GF-D8 (cell line): ENCODE measurements at regions not wholly inside any gene's neighbourhood (a gene's known extent, or its start where the extent isn't known, plus 50 kb on each side); places are given as distances from the start of the nearest gene placed in this dataset.

ENCODE experiments used
- DNase-seq: peaks from one replicate; lab custom pipeline; 2025; lab: John Stamatoyannopoulos, UW

DNA sequence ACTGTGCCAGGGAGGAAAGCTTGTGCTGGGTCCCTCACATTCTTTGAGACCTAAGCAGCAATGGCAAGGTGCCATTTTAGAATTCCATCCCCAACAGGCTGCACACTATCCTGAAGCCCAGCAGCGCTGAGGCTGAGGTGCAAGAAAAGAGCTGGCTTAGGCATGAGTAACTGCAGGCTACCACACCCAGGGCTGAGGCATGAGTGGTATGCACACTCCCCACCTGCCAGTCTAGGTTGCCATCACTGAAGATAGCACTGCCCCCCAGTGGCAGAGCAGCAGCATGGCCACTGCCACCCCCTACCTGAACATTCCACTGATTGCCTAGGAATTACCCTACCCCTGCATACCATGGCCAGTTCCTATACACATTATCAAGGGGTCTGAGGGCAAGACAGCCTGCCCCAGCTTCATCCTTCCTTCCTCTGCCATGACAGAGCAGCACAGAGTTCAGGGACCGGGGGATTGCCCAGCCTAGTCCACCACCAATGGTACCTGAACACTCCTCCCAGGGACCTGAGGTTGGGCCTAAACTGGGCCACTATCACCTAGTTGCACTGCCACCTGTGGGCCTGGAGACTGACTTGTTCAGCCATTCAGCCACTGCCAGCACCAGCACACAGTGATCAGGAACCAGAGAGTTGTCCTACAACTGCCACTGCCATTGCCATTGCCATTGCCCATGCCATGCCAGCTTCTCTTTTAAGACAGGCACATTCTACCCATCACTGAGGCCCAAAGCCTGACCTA is 129.8 kb downstream of the SATB1 start:
- no peak for DNase-seq

DNA sequence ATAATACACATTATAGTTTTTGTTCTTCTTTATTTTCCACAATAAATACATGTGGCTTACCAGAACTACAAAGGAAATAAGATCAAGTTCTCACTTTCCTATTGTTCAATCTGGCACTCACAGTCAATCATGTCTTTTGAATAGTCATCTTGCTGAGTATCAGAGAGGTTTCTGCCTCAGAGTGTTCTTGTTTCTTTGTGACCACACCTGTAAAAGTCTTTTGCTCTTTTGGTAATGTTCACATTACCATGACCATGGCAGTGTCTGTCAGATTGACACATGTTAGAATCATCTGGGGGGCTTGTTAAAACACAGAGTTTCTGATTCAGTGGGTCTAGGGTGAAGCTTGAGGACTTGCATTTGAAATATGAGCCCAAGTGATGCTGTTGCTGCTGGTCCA is 135.0 kb downstream of the SATB1 start:
- DNase-seq: no peak

DNA sequence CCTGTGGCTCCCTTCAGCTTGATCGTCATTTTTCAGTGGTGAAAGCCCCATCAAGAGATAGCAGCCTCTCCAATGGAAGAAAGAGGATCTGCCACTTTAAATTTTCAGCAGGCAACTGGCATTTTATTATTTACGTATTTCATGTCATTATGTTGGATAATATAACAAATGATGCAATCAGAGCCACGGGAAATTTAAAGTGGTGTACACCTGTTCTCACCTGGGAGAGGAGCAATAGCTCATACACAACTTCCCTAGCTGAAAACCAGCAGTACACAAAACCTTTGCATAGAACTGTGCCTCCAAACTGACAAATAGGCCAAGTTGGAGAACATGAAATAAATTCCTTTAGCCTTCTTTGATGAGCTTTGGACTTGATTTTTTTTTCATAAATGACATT is 136.9 kb downstream of the SATB1 start:
- no peak for DNase-seq

DNA sequence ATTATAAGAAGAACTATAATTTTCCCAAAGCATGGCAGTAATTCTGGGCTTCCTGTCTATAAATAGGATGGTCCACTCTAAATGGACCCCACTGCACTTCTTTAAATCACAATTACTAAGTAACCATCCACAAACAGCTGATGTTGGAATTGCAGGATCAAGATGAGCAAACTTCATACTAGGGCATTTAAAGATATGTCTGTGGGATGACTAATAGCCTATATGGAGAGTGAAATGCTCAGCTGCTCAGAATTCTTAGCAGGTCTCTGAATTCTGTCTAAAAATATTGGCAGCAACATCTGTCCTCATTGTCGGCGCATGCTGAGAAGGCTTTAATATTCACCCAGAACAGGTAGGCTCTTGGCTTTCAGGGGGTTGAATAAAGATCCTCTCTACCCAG is 140.4 kb downstream of the SATB1 start:
- DNase-seq: no peak

DNA sequence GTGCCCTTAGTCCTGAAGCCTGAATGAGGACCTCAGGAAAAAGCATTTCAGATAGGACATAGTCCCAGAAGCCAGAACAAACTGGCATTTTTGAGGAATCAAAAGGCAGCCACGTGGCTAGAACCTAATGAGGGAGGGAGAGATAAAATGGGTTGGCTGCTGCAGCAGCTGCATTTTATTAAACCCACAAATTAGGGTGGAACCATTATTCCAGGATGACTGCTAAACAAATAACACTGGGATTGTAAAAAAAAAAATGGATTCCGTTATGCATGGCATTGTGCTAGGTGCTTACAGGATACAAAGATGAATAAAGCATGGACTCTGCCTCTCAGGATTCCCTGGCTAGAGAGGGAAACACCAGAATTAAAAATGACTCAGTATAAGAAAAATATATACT is 141.5 kb downstream of the SATB1 start:
- no peak for DNase-seq

DNA sequence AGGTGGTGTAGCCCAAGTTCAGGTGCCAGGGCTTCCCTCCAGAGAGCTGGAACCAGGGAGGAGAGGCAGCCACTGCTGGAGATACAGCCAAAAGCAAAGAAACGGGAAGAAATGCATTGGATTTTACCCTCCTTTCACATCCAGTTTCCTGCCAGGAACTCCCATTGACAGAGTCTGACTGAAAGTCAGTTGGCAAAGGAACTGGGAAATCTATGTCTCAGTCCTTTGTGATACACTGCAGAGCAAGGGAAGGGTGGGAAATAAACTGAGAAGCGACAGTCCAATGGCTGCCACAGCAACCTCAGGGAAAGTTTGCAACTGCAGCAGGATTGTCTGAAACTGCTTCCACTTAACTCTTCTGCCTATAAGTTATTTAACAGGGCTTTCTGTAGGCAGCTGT is 142.6 kb downstream of the SATB1 start:
- no peak for DNase-seq

DNA sequence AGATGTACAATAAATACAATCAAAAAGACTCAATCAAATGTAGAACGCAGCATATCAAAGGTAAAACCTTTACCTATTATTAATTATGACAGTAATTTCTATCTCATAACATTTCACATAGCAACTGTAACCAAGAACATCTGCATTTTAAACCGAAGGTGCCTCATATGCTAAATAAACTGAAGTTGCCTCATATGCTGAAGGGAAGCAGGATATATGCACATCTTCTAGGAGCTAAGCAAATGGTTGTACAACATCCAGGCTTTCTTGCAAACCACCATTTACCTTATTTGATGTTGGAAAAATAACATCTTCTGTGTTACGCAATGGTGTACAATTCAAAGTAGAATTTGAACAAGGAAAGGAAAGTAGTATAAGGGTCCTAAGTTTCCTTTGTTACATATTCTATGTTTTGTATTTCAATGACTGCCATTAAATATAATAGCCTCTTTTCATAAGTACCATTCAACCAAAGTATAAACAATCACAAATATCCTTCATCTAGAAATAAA is 145.9 kb downstream of the SATB1 start:
- no peak for DNase-seq

DNA sequence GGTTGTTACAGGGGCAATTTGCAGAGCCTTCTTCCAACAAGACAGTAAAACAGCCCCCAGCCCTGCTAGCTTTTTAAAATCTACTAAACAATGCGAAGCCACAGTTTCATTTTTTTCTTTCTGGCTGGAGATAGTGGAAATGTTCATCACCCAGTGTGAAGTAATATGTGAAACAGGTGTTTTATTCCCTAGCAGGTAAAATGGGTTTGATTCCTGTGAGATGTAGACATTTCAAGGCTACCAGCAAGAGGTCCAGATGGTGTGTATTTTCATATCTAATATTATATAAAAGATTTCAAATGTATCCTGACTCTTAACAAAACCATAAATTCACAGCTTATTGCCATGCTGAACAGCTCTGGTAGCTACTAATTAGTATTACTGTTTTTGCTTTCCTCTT is 160.3 kb downstream of the SATB1 start:
- no peak for DNase-seq

DNA sequence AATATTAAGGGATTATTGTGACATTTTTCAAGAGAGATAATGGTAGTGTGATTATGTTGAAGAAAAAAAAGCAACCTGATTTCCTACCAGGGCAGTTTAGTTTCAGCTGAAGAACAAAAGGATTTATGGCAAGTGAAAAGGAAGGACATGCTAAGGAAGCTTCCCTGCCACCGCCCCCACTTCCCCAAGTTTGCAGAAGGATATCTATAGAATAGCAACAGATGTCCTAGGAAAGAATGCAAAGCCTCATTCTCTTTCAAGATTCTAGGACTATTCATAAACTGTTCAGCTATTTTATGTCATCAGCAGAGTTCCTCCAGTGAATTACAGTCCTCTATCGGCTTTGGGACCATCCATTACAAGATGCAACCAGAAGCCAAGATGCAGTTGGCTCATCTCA is 160.8 kb downstream of the SATB1 start:
- DNase-seq: no peak

DNA sequence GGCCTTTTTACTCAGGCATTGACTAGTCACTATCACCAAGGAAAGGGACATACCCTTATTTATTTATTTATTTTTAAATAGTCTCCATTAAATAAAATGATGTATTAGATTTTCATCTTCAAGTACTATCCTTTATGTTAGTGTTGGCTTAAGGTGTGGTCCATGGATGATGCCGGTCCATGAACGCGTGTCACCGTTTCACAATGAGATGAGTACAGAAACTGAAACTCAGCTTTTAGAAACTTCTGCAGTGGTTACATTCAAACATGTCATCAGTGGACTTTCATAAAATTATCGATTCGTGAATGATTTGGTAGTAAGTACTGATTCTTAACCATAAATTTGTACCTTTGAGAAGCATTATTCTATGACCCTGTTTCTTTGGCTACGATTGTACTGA is 166.6 kb downstream of the SATB1 start:
- no peak for DNase-seq

DNA sequence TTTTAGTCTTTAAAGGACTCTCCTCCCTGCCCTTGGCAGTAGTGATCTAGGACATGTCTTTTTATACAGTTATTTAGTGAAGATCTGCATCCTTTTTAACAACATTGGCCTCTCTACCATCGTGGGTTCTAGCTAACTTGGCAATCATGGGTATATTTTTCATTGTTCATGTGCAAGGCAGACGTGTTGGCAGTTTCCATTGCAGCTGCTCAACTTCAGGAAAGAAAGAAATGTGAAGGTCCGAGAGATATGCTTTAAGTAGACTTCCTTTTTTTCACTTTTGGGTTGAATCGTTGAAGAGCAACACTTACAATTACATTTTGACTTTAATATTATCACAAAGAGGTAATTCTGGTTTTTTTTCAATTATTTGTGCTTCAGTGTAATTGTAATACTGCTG is 172.6 kb downstream of the SATB1 start:
- no peak for DNase-seq

DNA sequence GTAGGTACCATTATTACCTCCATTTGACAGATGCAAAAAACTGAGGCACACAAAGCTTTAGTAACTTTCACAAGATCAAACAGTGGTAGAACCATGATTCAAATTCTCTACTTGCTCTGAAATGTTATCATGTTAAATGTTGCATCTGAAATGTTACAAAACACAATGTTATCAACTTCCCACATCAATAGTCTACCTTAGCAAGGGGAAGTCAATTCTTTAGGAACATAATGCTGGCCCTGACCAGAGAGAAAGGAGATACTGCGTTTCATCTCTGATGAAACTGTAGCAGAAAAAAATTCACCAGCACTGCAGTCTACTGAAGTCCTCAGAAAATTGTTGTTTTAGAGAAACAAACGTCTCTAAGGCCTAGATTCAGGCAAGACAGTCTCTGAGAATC is 174.1 kb downstream of the SATB1 start:
- no peak for DNase-seq

DNA sequence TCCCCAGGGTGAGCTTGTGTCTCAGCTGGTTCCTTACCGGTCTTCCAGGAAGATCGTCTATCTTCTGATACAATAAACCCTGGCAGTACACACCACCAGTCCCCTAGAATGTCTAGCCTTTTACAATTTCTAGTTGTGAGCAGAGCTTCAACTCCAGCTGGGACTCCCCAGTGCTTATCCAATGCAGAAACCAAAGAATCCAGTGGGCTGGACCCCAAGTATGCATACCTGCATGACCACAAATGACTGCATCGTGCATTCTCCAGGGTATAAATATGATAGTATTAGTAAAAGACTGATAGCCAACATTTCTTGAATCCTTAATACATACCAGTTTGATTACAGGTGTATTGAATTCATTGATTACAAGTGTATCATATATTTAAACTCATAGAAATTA is 176.0 kb downstream of the SATB1 start:
- no peak for DNase-seq

DNA sequence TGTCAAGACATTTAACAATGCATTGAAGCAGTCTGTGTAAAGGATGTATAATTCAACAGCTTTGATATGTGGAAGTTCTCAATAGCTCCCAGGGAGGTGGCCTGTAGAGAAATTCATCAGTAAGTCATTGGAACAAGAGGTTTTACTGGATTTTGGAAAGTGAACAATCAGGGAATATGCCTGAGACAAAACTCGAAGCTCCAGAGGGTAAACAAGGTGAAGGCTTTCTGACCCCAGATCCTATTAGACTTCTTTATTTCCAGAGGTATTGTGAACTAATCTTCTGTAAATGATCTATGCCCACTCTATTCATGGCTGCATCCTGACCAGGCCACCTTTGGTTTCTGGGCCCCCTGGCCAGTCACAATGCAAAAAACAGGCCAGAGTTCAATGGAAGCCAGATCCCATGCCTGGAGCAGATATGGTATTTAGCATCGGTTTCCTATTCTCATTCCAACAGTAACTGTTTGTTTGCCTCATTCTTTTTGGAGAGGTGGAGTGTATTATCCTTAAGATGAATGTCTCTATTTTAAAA is 177.3 kb downstream of the SATB1 start:
- no peak for DNase-seq

DNA sequence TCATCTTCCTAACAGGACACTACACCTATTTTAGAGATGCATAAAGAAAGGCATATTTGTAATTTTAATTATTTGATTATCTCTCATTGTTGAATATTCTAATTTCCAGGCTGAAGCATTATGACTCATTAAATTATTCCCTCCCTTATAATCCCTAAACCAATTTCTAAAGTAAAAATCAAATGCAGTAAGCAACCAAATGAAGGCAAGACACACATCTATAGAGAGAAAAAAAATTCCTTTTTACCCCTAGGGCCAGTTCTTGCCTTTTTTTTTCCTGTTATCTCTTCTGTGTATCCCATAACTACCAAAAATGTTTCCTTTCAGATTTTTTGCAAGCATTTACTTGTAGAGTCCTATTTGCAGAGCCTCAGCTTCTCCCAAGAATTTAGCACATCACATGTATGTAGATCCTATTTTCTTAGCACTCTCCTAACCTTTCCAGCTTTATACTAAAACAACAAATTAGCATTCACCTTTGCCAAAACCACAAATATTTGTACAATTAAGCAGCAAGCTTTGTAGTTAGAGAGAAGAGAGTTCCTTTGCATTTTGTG is 177.9 kb downstream of the SATB1 start:
- no peak for DNase-seq

DNA sequence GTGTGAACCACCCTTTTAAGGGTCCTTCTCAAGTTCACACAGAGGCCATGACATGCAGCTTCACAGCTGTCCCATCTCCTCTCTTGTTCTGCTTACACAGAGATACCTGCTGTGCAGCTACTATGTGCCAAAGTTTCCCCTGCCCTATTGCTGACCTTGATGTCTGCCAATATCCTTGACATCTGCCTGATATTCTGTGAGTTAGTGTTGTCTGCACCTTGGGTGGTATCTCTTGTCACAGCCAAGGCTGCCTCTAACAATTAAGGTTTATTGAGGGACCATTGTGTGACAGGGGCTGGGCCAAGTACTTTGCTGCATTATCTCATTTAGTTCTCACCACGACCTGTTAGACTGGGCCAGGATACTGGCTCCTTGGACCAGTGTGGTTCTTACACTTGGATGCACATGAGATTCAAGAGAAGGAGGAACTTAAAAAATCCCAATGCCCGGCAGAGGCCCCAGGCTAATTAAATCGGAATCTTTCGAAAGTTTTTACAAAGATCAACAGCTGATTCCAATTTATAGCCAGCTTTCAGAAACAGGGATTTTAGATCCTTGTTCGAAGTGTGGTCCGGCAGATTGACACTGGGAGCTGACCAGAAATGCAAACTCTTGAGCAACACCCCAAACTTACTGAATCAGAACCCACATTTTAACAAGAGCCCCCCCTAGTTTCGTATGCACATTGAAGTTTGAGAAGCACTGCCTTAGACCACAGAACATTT is 178.6 kb downstream of the SATB1 start:
- no peak for DNase-seq

DNA sequence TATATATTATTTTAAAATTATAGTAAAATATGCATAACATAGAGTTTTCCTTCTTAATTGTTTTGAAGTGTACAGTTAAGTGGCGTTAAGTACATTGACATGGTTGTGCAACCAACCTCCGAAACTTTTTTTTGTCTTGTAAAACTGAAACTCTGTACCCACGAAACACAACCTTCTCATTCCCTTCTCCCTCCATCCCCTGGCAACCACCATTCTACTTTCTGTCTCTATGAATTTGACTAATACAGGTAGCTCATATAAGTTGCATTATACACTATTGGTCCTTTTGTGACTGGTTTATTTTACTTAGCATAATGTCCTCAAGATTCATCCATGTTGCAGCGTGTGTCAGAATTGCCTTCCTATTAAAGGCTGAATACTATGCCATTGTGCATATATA is 179.4 kb downstream of the SATB1 start:
- DNase-seq: no peak

DNA sequence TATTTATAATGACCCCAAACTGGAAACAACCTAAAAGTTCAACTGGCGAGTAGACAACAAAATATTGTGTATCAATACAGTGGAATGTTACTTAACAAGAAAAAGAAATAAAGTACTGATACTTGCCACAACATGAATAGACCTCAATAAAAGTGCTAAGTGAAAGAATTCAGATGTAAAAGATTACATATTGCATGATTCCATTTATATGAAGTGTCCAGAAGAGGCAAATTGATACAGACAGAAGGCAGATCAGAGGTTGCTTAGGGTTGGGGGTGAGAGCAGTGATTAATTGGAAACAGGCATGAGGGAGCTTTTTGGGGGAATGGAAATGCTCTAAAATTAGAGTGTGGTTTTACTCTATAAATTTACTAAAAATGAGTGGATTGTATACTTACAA is 183.3 kb downstream of the SATB1 start:
- no peak for DNase-seq

DNA sequence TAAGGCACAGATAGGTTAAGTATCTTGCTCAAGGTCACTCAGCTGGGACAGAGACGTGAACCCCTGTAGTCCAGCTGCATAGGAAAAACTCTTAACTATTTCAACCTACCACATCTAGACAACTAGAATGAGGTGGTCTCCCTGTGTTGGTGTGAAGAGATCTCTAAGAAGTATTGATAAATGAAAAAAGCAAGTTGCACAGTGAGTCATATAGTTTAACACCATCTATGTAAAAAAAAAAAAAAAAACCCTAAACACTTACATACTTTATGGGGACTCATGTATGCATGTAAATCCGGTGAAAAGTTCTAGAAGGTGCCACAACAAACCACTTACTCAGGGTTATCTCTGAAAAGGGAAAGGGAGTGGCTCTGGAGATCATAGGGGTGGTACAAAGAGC is 185.5 kb downstream of the SATB1 start:
- DNase-seq: no peak

DNA sequence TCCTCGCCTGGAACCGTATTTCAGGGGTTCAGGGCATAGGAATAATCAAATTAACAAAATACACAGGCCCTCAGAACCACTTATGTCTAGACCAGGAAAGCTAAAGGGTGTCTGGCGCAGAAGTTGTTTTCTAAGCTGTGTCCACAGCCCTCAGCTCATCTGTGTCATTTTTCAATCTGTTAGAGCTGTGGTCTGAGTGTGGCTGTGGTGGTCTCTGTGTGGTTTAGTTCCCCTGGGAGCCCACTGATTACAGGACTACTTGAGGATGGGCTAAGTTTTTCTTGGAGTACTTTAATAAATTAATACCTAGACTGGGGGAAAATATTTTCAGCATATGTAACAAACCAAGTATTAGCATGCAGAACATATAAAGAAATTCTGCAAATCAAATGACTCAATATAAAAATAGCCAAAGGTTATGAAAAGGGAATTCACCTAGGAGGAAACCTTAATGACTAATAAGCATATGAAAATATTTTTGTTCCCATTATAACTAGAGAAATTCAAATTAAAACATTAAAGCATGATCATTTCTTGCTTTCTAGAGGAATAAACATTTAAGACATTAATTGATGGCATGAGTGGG is 186.3 kb downstream of the SATB1 start:
- no peak for DNase-seq

DNA sequence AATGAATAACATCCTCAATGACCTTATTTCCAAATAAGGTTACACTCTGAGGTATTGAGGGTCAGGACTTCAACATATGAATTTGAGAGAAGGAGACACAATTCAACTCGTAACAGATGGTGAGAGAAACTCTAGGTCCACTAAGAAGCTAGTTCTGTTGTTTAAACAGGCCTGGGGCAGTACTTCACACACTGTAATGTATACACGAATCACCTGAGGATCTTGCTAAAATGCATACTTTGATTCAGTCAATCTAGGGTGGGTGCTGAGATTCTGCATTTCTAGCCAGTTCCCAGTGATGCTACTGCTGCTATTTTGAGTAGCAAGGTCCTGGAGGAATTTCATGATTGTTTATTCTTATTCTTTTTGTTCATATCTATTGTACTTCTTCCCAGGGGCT is 186.8 kb downstream of the SATB1 start:
- DNase-seq: no peak

DNA sequence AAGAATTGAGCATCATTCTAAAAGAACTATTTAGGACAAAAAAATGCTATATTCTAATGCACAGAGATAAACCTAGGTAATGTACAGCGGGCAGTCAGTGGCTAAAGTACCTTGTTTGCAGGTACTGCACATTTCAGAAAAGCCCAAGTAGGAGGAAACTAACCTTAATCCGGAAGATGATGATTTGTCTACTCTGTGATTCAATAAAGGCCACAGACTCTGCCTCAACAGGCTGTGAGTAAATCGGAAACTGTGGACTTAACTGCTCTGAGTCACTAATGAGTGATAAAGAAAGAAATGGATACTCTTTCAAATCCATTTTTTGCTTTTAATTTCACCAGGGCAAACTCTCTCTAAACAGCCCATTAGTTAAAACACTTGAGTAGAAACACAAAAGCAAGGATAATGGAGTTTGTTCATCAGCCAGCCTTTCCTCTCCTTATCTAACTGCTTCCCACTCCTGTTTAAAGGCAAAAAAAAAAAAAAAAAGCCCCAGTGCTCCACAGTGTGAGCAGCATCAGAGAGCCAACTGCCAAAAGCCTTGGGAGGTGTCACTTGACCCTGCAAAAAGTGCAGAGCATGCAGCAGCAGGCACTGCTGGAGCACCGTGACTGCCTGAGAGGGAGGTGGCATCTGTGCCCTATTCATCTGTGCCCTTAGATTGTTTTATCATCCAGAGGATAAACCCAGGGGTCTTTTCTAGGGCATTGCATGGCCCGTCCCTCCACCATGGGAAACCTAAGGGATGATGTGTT is 187.7 kb downstream of the SATB1 start:
- no peak for DNase-seq
